ENCODE measurements at regions not wholly inside any gene's neighbourhood (a gene's known extent, or its start where the extent isn't known, plus 50 kb on each side); places are given as distances from the start of the nearest gene placed in this dataset.

DNA sequence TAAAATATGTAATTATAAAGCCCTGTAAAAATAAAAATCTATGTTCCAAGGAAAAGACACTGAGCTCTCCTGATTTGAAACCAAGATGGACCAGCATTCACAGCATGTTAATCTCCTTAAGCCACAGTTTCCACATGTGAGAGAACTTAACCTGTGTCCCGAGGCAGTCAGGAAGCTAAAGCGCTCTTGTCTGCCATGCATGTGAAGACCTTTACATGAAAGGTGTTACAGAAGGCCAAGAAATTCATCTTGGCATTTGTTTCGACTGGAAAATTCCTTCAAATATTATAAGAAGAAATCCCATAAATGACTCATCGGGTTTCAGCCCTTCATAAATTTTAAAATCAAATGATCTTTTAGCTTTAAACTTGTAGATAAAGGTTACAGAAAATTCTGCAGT lies 328.6 kb downstream of the CDH2 start:
- H3K27me3 ChIP-seq = no peaks in the 10 kb centered on the region
- H3K9ac ChIP-seq (ENCODE audit: low read depth in 2 of 2, low read length in 2 of 2) = no peak overlapping the region
- no peak overlapping the region for H3K27ac ChIP-seq
- no peaks in the 10 kb centered on the region for H3K36me3 ChIP-seq
- H3K9me3 ChIP-seq = no peaks in the 10 kb centered on the region
- no peaks in the 10 kb centered on the region for H3K4me1 ChIP-seq
- TF ChIP-seq CTCF (IDR thresholded peaks at IDR 0.05) = no peak
- H3K4me3 ChIP-seq = no peak overlapping the region
- intact Hi-C loops (cut with DNase I) = no loop called here
- no peak for DNase-seq

DNA sequence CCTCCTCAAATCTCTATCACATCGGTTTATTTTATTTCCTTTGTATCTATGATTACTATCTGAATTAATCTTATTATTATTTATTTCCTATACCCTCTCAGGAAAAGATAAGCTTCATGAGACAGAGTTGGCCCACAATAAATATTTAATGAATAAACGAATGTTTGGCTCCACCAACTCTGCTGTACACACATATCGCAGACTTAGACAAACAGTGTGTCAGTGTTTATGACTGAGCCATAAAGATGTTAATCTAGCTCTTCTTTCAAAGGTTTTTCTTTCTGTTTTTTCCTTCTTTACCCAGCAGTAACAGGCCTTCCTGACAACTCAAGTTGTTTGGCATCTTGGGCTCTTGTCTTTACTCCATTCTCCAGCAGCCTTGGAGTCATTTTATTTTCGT lies 329.5 kb downstream of the CDH2 start:
- Histone ChIP-seq H3K9ac (ENCODE audit: low read depth in 2 of 2, low read length in 2 of 2) (no peak overlapping the region), H3K27me3 (no peaks in the 10 kb centered on the region), H3K27ac (no peak overlapping the region), H3K4me1 (no peaks in the 10 kb centered on the region), H3K9me3 (no peaks in the 10 kb centered on the region), H3K36me3 (no peaks in the 10 kb centered on the region), H3K4me3 (no peak overlapping the region)
- TF ChIP-seq CTCF (IDR thresholded peaks at IDR 0.05) = no peak
- intact Hi-C loops (cut with DNase I) = no loop called here
- DNase-seq = no peak

DNA sequence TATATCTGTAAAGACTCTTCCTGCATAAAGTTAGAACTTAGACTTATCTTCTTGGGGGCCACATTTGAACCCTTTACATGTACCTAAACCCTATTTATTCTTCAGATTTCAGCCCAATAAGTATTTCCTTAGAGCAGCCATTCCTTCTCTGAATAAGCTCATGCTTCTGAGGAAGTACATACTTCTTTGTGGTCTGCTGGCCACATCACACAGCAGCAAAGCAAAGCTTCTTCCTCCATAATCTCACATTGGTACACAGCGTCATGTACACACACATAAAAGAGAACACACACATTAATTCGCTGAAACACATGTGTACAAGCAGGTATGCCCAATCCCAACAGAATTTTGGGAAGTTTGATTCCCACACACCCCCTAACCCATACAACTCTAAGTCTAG lies 331.0 kb downstream of the CDH2 start:
- no peak overlapping the region for H3K4me3 ChIP-seq
- DNase-seq = no peak
- no peak overlapping the region for H3K27ac ChIP-seq
- H3K9me3 ChIP-seq = no peaks in the 10 kb centered on the region
- no peaks in the 10 kb centered on the region for H3K27me3 ChIP-seq
- no peak overlapping the region for H3K9ac ChIP-seq (ENCODE audit: low read depth in 2 of 2, low read length in 2 of 2)
- TF ChIP-seq CTCF (IDR thresholded peaks at IDR 0.05) = no peak
- intact Hi-C loops (cut with DNase I) = no loop called here
- H3K4me1 ChIP-seq = no peaks in the 10 kb centered on the region
- H3K36me3 ChIP-seq = no peaks in the 10 kb centered on the region

DNA sequence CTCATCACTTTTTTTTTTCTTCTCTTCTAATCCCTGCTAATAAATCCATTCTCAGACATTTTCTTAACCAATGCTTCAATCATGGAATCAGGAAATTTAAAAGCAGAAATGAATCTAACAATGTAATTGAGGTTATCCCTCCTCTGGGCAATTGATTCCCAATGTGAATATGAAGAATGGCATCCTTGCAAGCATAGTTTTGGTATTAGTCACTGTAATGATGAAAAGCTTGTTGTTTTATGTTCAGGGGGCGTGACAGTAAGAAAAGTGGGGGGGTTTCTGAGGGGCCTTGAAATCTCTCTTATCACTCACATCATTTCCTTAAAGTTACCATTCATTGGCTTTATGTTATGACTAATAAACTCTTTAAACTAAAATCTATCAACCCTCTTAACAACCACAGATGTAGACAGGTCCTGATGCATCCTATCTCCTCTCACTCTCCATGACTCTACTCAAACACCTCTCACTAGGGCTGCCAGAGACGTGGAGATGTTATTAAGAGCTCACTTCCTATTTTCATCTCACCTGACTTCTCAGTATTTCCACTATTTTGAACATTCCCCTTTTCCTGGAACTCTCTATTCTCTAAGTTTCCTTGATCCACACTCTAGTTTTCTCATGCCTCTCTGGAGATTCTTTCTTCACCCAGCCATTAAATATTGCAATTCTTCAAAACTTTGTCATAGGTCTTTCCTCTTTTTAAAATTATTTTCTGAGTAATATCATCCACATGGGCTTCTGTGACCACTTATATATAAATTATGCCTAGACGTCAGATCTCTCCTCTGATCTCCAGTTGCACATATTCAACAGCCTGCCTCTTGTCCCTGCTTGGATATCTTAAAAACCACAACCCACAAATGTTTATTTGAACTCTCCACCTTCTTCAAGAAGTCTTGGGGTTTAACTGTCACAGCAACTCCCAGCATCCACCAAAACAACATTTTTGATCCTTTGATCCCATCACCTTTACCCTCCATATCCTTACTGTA lies 332.9 kb downstream of the CDH2 start:
- Histone ChIP-seq H3K4me1 (no peaks in the 10 kb centered on the region), H3K9ac (ENCODE audit: low read depth in 2 of 2, low read length in 2 of 2) (no peak overlapping the region), H3K36me3 (no peaks in the 10 kb centered on the region), H3K27me3 (no peaks in the 10 kb centered on the region), H3K27ac (no peak overlapping the region), H3K9me3 (no peaks in the 10 kb centered on the region), H3K4me3 (no peak overlapping the region)
- intact Hi-C loops (cut with DNase I) = no loop called here
- no peak for DNase-seq
- no peak for TF ChIP-seq CTCF (IDR thresholded peaks at IDR 0.05)

DNA sequence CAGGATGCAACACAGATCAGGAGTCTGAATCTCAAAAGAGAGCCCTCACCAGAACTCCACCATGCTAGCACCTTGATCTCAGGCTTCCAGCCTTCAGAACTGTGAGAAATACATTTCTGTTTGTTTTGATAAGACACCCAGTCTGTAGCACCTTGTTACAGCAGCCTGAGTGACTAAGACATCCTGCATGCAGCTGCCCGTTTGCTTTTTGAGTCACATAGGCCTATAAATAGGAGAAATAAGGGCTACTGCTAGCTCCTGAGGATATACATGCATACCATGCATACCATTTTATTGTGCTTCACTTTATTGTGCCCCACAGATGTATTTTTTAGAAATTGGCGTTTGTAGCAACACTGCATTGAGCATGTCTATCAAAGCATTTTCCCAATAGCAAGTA lies 337.8 kb downstream of the CDH2 start:
- Histone ChIP-seq H3K4me3 (no peak overlapping the region), H3K27me3 (no peaks in the 10 kb centered on the region), H3K4me1 (no peaks in the 10 kb centered on the region), H3K9ac (ENCODE audit: low read depth in 2 of 2, low read length in 2 of 2) (no peak overlapping the region), H3K9me3 (no peaks in the 10 kb centered on the region), H3K27ac (no peak overlapping the region), H3K36me3 (no peaks in the 10 kb centered on the region)
- intact Hi-C loops (cut with DNase I) = no loop called here
- DNase-seq = no peak
- no peak for TF ChIP-seq CTCF (IDR thresholded peaks at IDR 0.05)
